Karpas-422 (cell line): ENCODE measurements at regions not wholly inside any gene's neighbourhood (a gene's known extent, or its start where the extent isn't known, plus 50 kb on each side); places are given as distances from the start of the nearest gene placed in this dataset.

Source experiments
- DNase-seq: peaks from one replicate; pipeline ENCODE4 v3.0.0-alpha.2; 2015
- H2AFZ ChIP-seq: fragments of 200-600 bp; sonication (generic); 2 replicates; pipeline ENCODE4 v1.6.1; 2014; ENCODE audit warnings: antibody characterized with exemption, low read length, mixed read lengths
- H3K27ac ChIP-seq: fragments of 200-600 bp; sonication (generic); 2 replicates; pipeline ENCODE4 v1.5.1; 2014; ENCODE audit warnings: mild to moderate bottlenecking, low read length, moderate library complexity
- H3K27me3 ChIP-seq: fragments of 200-600 bp; sonication (generic); 2 replicates; pipeline ENCODE4 v1.6.1; 2014; ENCODE audit warnings: low read length, mixed read lengths
- H3K36me3 ChIP-seq: fragments of 200-600 bp; sonication (generic); 2 replicates; pipeline ENCODE4 v1.6.1; 2014; ENCODE audit warnings: low read length, mixed read lengths; ENCODE audit not compliant: insufficient read depth
- H3K4me1 ChIP-seq: fragments of 200-600 bp; sonication (generic); 2 replicates; pipeline ENCODE4 v1.6.1; 2014; ENCODE audit warnings: mild to moderate bottlenecking, low read length, mixed read lengths
- H3K4me2 ChIP-seq: fragments of 200-600 bp; sonication (generic); 2 replicates; pipeline ENCODE4 v1.6.1; 2014; ENCODE audit warnings: low read length, low read depth, mild to moderate bottlenecking; ENCODE audit not compliant: poor library complexity, severe bottlenecking
- H3K4me3 ChIP-seq: fragments of 200-600 bp; sonication (generic); 2 replicates; pipeline ENCODE4 v1.5.1; 2014; ENCODE audit warnings: mild to moderate bottlenecking, antibody characterized with exemption, low read length, mixed read lengths
- H3K79me2 ChIP-seq: fragments of 200-600 bp; sonication (generic); 2 replicates; pipeline ENCODE4 v1.6.1; 2014; ENCODE audit warnings: mild to moderate bottlenecking, low read length, mixed read lengths
- H3K9ac ChIP-seq: fragments of 200-600 bp; sonication (generic); 2 replicates; pipeline ENCODE4 v1.6.0; 2014; ENCODE audit warnings: low read length
- H3K9me2 ChIP-seq: fragments of 200-600 bp; sonication (generic), shearing (Covaris generic); replicated peaks from 2 replicates; pipeline ENCODE4 v1.6.0; 2014; ENCODE audit warnings: mild to moderate bottlenecking, low read length, moderate library complexity; ENCODE audit not compliant: insufficient read depth
- H3K9me3 ChIP-seq: fragments of 300-700, 200-600 bp; sonication (generic); 2 replicates; pipeline ENCODE4 v1.6.1; 2014; ENCODE audit warnings: low read length, mixed read lengths
- H4K20me1 ChIP-seq: fragments of 200-600 bp; sonication (generic); 2 replicates; pipeline ENCODE4 v1.6.1; 2014; ENCODE audit warnings: mild to moderate bottlenecking, antibody characterized with exemption, low read length, low read depth; ENCODE audit not compliant: insufficient read depth

DNA sequence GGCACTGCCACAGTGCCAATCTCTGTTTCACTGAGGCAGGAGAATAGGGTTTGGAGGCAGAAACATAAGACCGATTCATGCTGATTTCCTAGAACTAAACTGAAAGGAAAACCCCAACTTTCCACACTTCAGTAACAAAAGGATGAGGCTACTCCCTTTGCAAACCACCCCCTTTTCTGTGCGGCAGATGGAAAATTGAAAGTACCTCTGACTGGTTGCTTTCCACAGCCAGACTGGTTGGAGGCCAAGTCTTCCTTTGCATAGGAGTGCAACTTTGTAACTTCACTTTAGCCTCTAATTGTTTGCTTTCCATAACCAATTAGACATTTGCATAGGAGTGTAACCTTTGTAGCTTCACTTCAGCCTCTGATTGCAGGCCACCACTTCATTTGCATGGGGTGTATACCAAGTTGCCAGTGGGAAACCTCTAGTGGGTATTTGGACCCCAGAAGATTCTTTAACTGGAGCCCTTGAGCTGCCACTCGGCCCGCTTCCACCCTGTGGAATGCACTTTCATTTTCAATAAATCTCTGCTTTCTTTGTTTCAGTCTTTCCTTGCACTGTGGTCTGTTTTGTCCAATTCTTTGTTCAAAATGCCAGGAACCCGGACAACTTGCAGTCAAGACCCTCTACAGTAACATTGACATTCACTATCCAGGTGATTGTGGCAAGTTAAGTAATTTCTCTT lies 252.0 kb downstream of the UTP18 start:
- H3K27me3 ChIP-seq, result no peaks in the 10 kb centered on the region
- no peak overlapping the region for H3K4me2 ChIP-seq
- no peaks in the 10 kb centered on the region for H4K20me1 ChIP-seq
- H3K9me3 ChIP-seq, result no peaks in the 10 kb centered on the region
- no peak overlapping the region for H3K4me3 ChIP-seq
- no peak overlapping the region for H2AFZ ChIP-seq
- no peaks in the 10 kb centered on the region for H3K79me2 ChIP-seq
- peak; percentile 17 for DNase-seq
- no peak overlapping the region for H3K27ac ChIP-seq
- no peaks in the 10 kb centered on the region for H3K4me1 ChIP-seq
- no peaks in the 10 kb centered on the region for H3K36me3 ChIP-seq
- H3K9me2 ChIP-seq, result no peaks in the 10 kb centered on the region
- H3K9ac ChIP-seq, result no peak overlapping the region

DNA sequence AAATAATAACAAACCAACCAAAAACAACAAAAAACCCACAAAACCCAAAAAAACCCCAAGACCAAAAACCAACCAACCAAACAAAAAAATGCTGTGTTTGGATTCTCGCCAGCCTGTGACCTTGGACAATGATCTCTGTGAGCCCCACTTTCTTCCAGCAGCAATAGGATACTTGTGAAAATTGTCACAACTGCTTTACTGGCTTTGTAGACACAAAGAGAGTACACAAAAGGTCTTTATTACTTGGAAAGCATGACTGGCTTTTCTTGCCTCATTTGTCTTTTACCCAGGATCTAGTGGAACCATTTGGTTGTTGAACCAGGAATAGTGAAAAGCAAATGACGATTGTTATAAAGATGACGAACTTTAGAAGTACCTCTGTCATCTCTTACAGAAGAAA lies 256.6 kb downstream of the UTP18 start:
- no peaks in the 10 kb centered on the region for H3K9me3 ChIP-seq
- H4K20me1 ChIP-seq, result no peaks in the 10 kb centered on the region
- H3K9ac ChIP-seq, result no peak overlapping the region

DNA sequence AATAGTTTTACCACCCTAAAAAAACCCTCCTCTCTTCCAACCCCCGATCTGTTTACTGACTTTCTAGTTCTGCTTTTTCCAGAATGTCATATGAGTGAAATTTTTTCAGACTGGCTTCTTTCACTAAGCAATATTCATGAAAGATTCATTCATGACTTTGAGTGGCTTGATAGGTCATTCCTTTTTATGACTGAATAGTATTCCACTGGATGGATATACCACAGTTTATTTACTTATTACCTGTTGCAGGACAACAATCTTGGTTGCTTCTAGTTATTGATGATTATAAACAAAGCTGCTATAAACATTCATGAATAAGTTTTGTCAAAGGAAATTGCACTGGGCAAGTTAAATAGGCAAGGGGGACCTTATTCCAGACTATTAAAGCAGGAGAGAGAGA lies 264.2 kb downstream of the UTP18 start:
- Histone ChIP-seq H3K27ac (no peak overlapping the region), H3K4me2 (no peak overlapping the region), H3K9me2 (no peaks in the 10 kb centered on the region), H4K20me1 (no peaks in the 10 kb centered on the region), H3K4me3 (no peak overlapping the region), H3K9ac (no peak overlapping the region), H2AFZ (no peak overlapping the region), H3K27me3 (no peaks in the 10 kb centered on the region), H3K79me2 (no peaks in the 10 kb centered on the region), H3K4me1 (no peaks in the 10 kb centered on the region), H3K36me3 (no peaks in the 10 kb centered on the region), H3K9me3 (no peaks in the 10 kb centered on the region)
- no peak for DNase-seq

More for the DNA sequence above, 256.6 kb downstream of the UTP18 start:
- Histone ChIP-seq H3K4me2 (no peak overlapping the region), H2AFZ (no peak overlapping the region), H3K36me3 (no peaks in the 10 kb centered on the region), H3K4me1 (no peaks in the 10 kb centered on the region), H3K4me3 (no peak overlapping the region), H3K27me3 (no peaks in the 10 kb centered on the region), H3K79me2 (no peaks in the 10 kb centered on the region), H3K9me2 (no peaks in the 10 kb centered on the region), H3K27ac (no peak overlapping the region)
- no peak for DNase-seq

DNA sequence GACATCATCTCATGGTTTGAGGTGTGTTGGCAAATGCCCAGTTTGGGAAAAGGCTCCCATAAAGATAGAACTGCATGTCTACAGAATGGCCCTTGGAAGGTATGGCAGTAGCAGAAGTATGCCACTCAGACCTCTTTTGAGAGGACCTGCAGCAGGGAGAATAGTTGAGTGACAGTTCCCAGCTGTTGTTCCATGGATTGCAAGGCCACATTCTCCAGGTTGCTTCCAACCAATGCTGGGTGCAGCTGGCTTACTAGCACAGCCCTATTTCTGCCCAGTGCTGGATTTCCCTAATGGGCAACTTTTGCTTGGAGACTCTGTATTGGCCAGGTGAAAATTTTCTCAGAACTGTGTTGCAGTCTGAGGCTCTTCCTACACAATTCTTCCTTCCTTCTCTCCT lies 266.2 kb downstream of the UTP18 start:
- Histone ChIP-seq H2AFZ (no peak overlapping the region), H3K36me3 (no peaks in the 10 kb centered on the region), H4K20me1 (no peaks in the 10 kb centered on the region), H3K27ac (no peak overlapping the region), H3K27me3 (no peaks in the 10 kb centered on the region), H3K9me3 (no peaks in the 10 kb centered on the region), H3K9me2 (no peaks in the 10 kb centered on the region), H3K4me3 (no peak overlapping the region), H3K4me2 (no peak overlapping the region), H3K79me2 (no peaks in the 10 kb centered on the region), H3K4me1 (no peaks in the 10 kb centered on the region), H3K9ac (no peak overlapping the region)
- DNase-seq, result no peak

DNA sequence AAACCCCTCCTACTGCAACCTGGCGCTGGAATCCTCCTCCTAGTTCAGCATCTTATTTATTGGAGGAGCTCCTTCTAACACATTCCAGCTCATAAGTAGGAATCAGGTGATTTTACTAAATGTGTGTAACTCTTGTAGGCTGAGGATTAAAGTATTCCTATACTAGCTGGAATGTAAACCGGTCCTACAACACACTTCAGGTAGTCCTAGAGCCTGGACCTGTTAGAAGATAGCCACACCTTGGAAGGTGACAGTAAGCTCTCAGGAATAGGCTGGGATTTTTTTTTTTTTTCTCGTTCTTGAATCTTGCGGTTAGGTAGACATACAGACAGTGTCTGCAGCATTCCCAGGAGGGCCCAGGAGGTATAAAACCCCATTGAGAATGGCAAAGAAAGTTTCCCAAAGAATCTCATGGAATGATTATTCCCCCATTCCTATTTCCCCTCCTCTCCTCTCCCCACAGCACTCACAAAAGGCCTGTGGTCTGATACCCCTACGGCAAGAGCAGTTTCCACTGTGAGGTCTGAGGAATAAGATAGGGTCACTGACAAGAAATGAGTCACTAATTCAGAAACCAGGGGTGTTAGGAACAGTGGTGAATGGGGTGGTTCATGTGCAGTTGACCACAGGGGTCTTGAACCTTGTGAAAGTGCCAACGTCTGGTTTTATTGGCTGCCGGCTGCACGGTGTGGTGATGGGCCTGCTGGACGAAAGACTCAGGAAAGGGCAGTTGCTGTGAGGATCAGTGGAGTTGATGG lies 267.1 kb downstream of the UTP18 start:
- no peak overlapping the region for H3K4me3 ChIP-seq
- DNase-seq, result no peak
- no peak overlapping the region for H3K9ac ChIP-seq
- no peaks in the 10 kb centered on the region for H3K4me1 ChIP-seq
- H3K27ac ChIP-seq, result no peak overlapping the region
- H4K20me1 ChIP-seq, result no peaks in the 10 kb centered on the region
- H3K27me3 ChIP-seq, result no peaks in the 10 kb centered on the region
- no peaks in the 10 kb centered on the region for H3K79me2 ChIP-seq
- H3K9me3 ChIP-seq, result no peaks in the 10 kb centered on the region
- H3K4me2 ChIP-seq, result no peak overlapping the region
- no peaks in the 10 kb centered on the region for H3K9me2 ChIP-seq
- no peaks in the 10 kb centered on the region for H3K36me3 ChIP-seq
- no peak overlapping the region for H2AFZ ChIP-seq

DNA sequence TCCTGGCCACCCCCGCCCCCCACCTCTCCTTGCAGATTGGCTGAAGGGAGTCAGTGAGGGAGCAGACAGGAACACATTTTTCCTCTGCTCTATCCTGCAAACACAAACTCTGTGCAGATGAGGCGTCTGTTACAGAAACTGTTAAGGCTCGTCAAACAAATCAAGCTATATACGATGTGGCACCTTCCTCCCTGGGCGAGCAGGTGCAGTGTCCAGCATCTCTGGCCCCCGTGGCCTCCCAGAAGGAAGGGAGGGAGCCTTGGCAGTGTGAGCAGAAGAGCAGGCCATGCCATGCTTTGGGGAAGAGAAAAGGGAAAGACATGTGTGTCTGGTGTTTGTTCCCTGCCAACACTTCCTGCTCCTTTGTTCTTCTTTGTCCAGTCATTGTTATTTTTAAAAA lies 267.8 kb downstream of the UTP18 start:
- no peaks in the 10 kb centered on the region for H3K27me3 ChIP-seq
- no peak for DNase-seq
- H3K79me2 ChIP-seq, result no peaks in the 10 kb centered on the region
- no peaks in the 10 kb centered on the region for H4K20me1 ChIP-seq
- no peaks in the 10 kb centered on the region for H3K9me3 ChIP-seq
- H3K4me2 ChIP-seq, result no peak overlapping the region
- H3K27ac ChIP-seq, result no peak overlapping the region
- no peaks in the 10 kb centered on the region for H3K4me1 ChIP-seq
- no peak overlapping the region for H2AFZ ChIP-seq
- H3K4me3 ChIP-seq, result no peak overlapping the region
- H3K9me2 ChIP-seq, result no peaks in the 10 kb centered on the region
- H3K36me3 ChIP-seq, result no peaks in the 10 kb centered on the region
- H3K9ac ChIP-seq, result no peak overlapping the region

DNA sequence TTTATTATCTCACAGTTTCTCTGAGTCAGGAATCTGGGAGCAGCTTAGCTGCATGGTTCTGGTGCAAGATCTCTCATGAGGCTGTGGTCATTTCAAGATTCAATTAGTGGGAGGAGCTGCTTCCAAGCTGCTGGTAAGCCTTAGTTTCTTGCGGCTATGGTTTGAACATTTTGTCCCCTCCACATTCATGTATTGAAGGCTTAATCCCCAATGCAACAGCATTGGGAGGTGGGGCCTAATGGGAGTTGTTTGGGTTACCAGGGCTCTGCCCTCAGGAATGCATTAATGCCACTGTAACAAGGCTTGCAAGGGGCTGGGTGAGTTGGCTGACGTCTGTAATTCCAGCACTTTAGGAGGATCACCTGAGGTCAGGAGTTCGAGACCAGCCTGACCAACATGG lies 272.9 kb downstream of the UTP18 start:
- Histone ChIP-seq H3K4me2 (no peak overlapping the region), H3K27me3 (no peaks in the 10 kb centered on the region)

DNA sequence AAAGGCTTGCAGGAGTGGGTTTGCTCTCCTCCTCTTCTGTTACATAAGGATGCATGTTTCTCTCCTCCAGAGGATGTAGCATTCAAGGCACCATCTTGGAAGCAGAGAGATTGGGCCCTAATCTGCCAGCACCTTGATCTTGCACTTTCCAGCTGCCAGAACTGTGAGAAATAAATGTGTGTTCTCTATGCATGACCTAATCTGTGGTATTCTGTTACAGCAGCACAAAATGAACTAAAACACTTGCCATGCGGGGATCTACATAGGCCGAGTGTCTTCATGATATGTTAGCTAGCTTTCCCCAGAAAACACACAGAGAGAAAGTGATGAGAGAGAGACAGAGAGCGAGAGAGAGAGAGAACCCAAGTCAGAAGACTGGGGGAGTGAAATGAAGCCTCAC lies 273.5 kb downstream of the UTP18 start:
- Histone ChIP-seq H3K36me3 (no peaks in the 10 kb centered on the region), H3K4me1 (no peaks in the 10 kb centered on the region), H3K9ac (no peak overlapping the region), H3K27me3 (no peaks in the 10 kb centered on the region), H3K9me3 (no peaks in the 10 kb centered on the region), H3K79me2 (no peaks in the 10 kb centered on the region), H3K9me2 (no peaks in the 10 kb centered on the region), H3K4me3 (no peak overlapping the region), H4K20me1 (no peaks in the 10 kb centered on the region), H3K4me2 (no peak overlapping the region), H2AFZ (no peak overlapping the region), H3K27ac (no peak overlapping the region)
- DNase-seq, result no peak

More for the DNA sequence above, 272.9 kb downstream of the UTP18 start:
- Histone ChIP-seq H3K27ac (no peak overlapping the region), H3K4me1 (no peaks in the 10 kb centered on the region), H3K79me2 (no peaks in the 10 kb centered on the region), H3K36me3 (no peaks in the 10 kb centered on the region), H3K9me2 (no peaks in the 10 kb centered on the region), H3K9ac (no peak overlapping the region), H3K9me3 (no peaks in the 10 kb centered on the region), H2AFZ (no peak overlapping the region), H3K4me3 (no peak overlapping the region), H4K20me1 (no peaks in the 10 kb centered on the region)
- no peak for DNase-seq
